B cell (primary cell): ENCODE measurements at regions not wholly inside any gene's neighbourhood (a gene's known extent, or its start where the extent isn't known, plus 50 kb on each side); places are given as distances from the start of the nearest gene placed in this dataset.
"Not testable (repeated sequence)": the region's sequence is repeated elsewhere in the genome, so short reads cannot be mapped to it uniquely, and the experiment has no call there.

ENCODE experiments used
- ATAC-seq: fragments of 200-7000 bp; cut with Tn5 transposase; one replicate; pipeline ENCODE4 v1.10.0; 2021; ENCODE audit warnings: low read depth, mild to moderate bottlenecking, moderate number of reproducible peaks, moderate library complexity
- CTCF ChIA-PET: fragments of 350-600 bp; sonication (Branson Sonifier 250); formaldehyde crosslinking; loops from one replicate; lab custom pipeline; 2021; ENCODE audit warnings: antibody characterized with exemption, inconsistent platforms; lab: Charles Lee
- POLR2A ChIA-PET: fragments of 350-600 bp; sonication (Branson Sonifier 250); formaldehyde crosslinking; loops from one replicate; lab custom pipeline; 2021; ENCODE audit warnings: antibody characterized with exemption; lab: Charles Lee
- DNase-seq: peaks from one replicate; pipeline ENCODE4 v3.0.0; 2013
- H2AFZ ChIP-seq: 2 replicates; pipeline ENCODE4 v1.6.1; 2012; ENCODE audit warnings: mild to moderate bottlenecking, low read depth, low read length; ENCODE audit not compliant: insufficient read depth, poor library complexity, severe bottlenecking
- H3K27ac ChIP-seq, 2 donors: 1 replicate in 1 of 2; 2 replicates in 1 of 2; pipeline ENCODE4 v1.5.1; 2012 to 2013; ENCODE audit warnings: low read length in 2 of 2, mild to moderate bottlenecking in 2 of 2, moderate library complexity in 1 of 2
- H3K27me3 ChIP-seq, 4 experiments: fragments of 200-600 bp in 1 of 4; sonication (generic) in 1 of 4; replicated peaks in 1 of 4; 1 replicate in 2 of 4; 2 replicates in 2 of 4; pipeline versions ENCODE4 v1.6.1 to v1.7.0; 2013 to 2016; ENCODE audit warnings: low read length in 3 of 4, mild to moderate bottlenecking in 2 of 4, mixed read lengths in 1 of 4, moderate library complexity in 1 of 4; ENCODE audit not compliant: insufficient read depth in 4 of 4, control insufficient read depth in 3 of 4; ENCODE audit errors: control extremely low read depth in 1 of 4
- H3K36me3 ChIP-seq, 2 experiments: replicated peaks in 1 of 2; 1 replicate in 1 of 2; 2 replicates in 1 of 2; pipeline versions ENCODE4 v1.6.1 to v1.7.1; 2013; ENCODE audit warnings: low read length in 1 of 2; ENCODE audit not compliant: insufficient read depth in 2 of 2, control insufficient read depth in 1 of 2; ENCODE audit errors: control extremely low read depth in 1 of 2, extremely low read depth in 1 of 2
- H3K4me1 ChIP-seq, 2 donors: fragments of 200-600 bp in 1 of 2; sonication (generic) in 1 of 2; 1 replicate in 1 of 2; 2 replicates in 1 of 2; pipeline versions ENCODE4 v1.5.1 to v1.6.1; 2013 to 2017; ENCODE audit warnings: low read length in 2 of 2; ENCODE audit not compliant: control insufficient read depth in 2 of 2, insufficient read depth in 2 of 2
- H3K4me2 ChIP-seq: replicated peaks from 2 replicates; pipeline ENCODE3; 2012; ENCODE audit warnings: mild to moderate bottlenecking, low read depth, low read length; ENCODE audit not compliant: poor library complexity, severe bottlenecking
- H3K4me3 ChIP-seq, 5 experiments: fragments of 200-600 bp in 1 of 5; sonication (generic) in 1 of 5; 1 replicate in 3 of 5; 2 replicates in 2 of 5; pipeline versions ENCODE4 v1.5.1 to v1.7.0; 2011 to 2016; ENCODE audit warnings: low read length in 4 of 5, mild to moderate bottlenecking in 4 of 5, low read depth in 2 of 5, control low read depth in 1 of 5, moderate library complexity in 1 of 5; ENCODE audit not compliant: insufficient read depth in 1 of 5; ENCODE audit errors: control extremely low read depth in 1 of 5, extremely low read depth in 1 of 5
- H3K79me2 ChIP-seq: fragments of 200-600 bp; sonication (generic); one replicate; pipeline ENCODE4 v1.6.0; 2016; ENCODE audit warnings: low read length; ENCODE audit not compliant: control insufficient read depth, insufficient read depth
- H3K9ac ChIP-seq: fragments of 200-600 bp; sonication (generic); 2 replicates; pipeline ENCODE4 v1.6.1; 2017; ENCODE audit warnings: mild to moderate bottlenecking, low read length, moderate library complexity
- H3K9me3 ChIP-seq, 3 donors: one replicate each; pipeline versions ENCODE4 v1.6.1 to v1.7.1; 2013; ENCODE audit warnings: low read length in 2 of 3; ENCODE audit not compliant: control insufficient read depth in 2 of 3, insufficient read depth in 1 of 3; ENCODE audit errors: control extremely low read depth in 1 of 3
- H4K20me1 ChIP-seq: 2 replicates; pipeline ENCODE4 v1.6.0; 2012; ENCODE audit warnings: mild to moderate bottlenecking, low read length; ENCODE audit not compliant: insufficient read depth, control insufficient read depth, poor library complexity, severe bottlenecking
- H3K27ac Mint-ChIP-seq: one replicate; pipeline ENCODE4 v1.8.0; 2021; ENCODE audit warnings: mixed read lengths
- H3K27me3 Mint-ChIP-seq: one replicate; pipeline ENCODE4 v1.8.0; 2021; ENCODE audit warnings: mixed read lengths
- H3K4me1 Mint-ChIP-seq: one replicate; pipeline ENCODE4 v1.8.0; 2021; ENCODE audit warnings: mixed read lengths
- H3K4me3 Mint-ChIP-seq: one replicate; pipeline ENCODE4 v1.8.0; 2021; ENCODE audit warnings: mixed read lengths
- H3K9me3 Mint-ChIP-seq: one replicate; pipeline ENCODE4 v1.8.0; 2022; ENCODE audit warnings: mixed read lengths; ENCODE audit not compliant: insufficient read depth
- CTCF ChIP-seq: fragments of 200-600 bp; IDR thresholded peaks from one replicate; pipeline ENCODE4 v1.8.0; 2022; ENCODE audit warnings: antibody characterized with exemption, mild to moderate bottlenecking
- EZH2 ChIP-seq: IDR thresholded peaks from 2 replicates; pipeline ENCODE4 v1.6.1; 2012; ENCODE audit warnings: borderline replicate concordance, low read depth, mild to moderate bottlenecking, moderate library complexity, low read length; ENCODE audit not compliant: insufficient read depth, poor library complexity, severe bottlenecking
- intact Hi-C: fragments of 100-400 bp; cut with micrococcal nuclease; formaldehyde crosslinking; loops from one replicate; pipeline ENCODE4 v1.10.0; 2022

- Histone ChIP-seq H3K79me2 (no peaks in the 10 kb centered on the region), H3K36me3 (no peaks in the 10 kb centered on the region), H3K4me3 (no peak overlapping the region), H3K9me3 (no peaks in the 10 kb centered on the region), H3K4me2 (no peak overlapping the region), H3K27me3 (no peaks in the 10 kb centered on the region), H2AFZ (no peak overlapping the region), H3K9ac (no peak overlapping the region), H4K20me1 (no peaks in the 10 kb centered on the region), H3K27ac (no peak overlapping the region), H3K4me1 (no peaks in the 10 kb centered on the region)
- Mint-ChIP-seq H3K27me3 (no peaks in the 10 kb centered on the region), H3K4me3 (no peak overlapping the region), H3K27ac (no peak overlapping the region), H3K9me3 (no peaks in the 10 kb centered on the region), H3K4me1 (no peaks in the 10 kb centered on the region)
- ChIA-PET CTCF (no interaction called here), POLR2A (no interaction called here)
- no peak for TF ChIP-seq EZH2
- TF ChIP-seq CTCF, result no peak
- intact Hi-C loops, result no loop called here
- no peak for DNase-seq
- ATAC-seq, result no peak
These were observed 1431.4 kb upstream of the CDH18 start for GRCh38 chr5:21419383-21419782.

- intact Hi-C loops, H2AFZ ChIP-seq, H3K4me1 ChIP-seq, H3K36me3 ChIP-seq, H3K27ac ChIP-seq, H3K4me2 ChIP-seq, H3K4me3 Mint-ChIP-seq, H3K79me2 ChIP-seq, H3K27ac Mint-ChIP-seq, H3K4me1 Mint-ChIP-seq, H3K27me3 Mint-ChIP-seq, CTCF ChIA-PET, H3K9ac ChIP-seq, H3K9me3 Mint-ChIP-seq, H3K9me3 ChIP-seq, H4K20me1 ChIP-seq, ATAC-seq, H3K27me3 ChIP-seq, DNase-seq, POLR2A ChIA-PET, H3K4me3 ChIP-seq: not testable (repeated sequence)
These were observed 1414.1 kb upstream of the CDH18 start for GRCh38 chr5:21402089-21402488.
